ENCODE measurements at regions not wholly inside any gene's neighbourhood (a gene's known extent, or its start where the extent isn't known, plus 50 kb on each side); places are given as distances from the start of the nearest gene placed in this dataset.

DNA sequence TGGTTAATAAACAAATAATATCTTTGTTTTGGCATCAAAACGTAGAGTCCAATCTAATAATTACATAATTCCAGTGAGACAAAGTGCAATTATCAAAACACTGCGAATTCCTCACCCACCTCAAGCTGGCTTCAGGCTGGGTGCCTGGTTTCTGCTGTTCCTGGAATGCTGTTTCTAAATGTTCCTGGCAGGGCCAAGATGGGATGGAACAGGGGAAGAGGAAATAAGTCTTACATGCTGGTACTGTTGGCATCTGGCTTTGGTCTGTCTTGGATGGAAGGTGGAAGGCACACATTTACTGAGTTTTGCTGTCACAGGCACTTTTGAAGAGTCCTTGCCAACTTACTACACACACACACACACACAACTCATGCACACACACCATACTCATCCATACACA, 101.9 kb upstream of the SLCO3A1 start:
- DNase-seq (ENCODE audit: low read depth), result no peak
- no peak overlapping the region for H3K4me3 ChIP-seq (ENCODE audit: low read depth, low read length)
- TF ChIP-seq, protein P1, sequence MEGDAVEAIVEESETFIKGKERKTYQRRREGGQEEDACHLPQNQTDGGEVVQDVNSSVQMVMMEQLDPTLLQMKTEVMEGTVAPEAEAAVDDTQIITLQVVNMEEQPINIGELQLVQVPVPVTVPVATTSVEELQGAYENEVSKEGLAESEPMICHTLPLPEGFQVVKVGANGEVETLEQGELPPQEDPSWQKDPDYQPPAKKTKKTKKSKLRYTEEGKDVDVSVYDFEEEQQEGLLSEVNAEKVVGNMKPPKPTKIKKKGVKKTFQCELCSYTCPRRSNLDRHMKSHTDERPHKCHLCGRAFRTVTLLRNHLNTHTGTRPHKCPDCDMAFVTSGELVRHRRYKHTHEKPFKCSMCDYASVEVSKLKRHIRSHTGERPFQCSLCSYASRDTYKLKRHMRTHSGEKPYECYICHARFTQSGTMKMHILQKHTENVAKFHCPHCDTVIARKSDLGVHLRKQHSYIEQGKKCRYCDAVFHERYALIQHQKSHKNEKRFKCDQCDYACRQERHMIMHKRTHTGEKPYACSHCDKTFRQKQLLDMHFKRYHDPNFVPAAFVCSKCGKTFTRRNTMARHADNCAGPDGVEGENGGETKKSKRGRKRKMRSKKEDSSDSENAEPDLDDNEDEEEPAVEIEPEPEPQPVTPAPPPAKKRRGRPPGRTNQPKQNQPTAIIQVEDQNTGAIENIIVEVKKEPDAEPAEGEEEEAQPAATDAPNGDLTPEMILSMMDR (IDR thresholded peaks at IDR 0.05; ENCODE audit: low read depth, low read length, missing control alignments), result no peak

DNA sequence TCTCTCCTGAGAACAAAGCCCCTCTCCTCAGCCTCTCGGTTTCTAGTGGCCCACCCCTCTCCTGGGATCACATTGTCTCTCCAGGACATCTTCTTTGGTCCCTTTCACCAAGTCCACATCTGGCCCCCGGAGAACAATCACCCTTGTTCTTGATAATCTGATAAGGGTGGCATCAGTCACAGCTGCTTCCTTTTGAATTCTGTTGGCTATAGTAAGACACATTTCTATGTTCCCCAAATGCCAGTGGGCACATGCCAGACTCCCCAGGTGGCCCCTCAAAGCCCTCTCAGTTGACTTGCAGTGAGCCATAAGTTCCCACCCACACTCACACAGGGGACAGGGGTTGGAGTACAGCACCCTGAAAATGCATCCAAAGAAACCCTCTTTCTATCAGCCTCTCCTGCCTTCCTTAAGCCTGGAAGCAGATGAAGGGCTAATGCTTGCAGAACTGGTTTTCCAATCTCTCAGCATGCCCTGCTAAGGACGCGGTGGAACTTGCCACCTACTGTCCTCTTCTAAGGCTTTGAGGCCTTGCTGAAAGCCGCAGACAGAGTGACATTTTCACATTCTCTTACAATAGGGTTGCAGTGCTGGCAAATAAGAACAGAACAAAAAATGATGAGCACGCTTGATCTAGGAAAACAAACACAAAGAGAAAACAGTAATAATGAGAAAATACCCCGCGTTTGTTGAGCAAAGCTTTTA, 101.3 kb upstream of the SLCO3A1 start:
- no peak for DNase-seq (ENCODE audit: low read depth)
- TF ChIP-seq, protein P1 (IDR thresholded peaks at IDR 0.05; ENCODE audit: low read depth, low read length, missing control alignments), result no peak
- H3K4me3 ChIP-seq (ENCODE audit: low read depth, low read length), result no peak overlapping the region

DNA sequence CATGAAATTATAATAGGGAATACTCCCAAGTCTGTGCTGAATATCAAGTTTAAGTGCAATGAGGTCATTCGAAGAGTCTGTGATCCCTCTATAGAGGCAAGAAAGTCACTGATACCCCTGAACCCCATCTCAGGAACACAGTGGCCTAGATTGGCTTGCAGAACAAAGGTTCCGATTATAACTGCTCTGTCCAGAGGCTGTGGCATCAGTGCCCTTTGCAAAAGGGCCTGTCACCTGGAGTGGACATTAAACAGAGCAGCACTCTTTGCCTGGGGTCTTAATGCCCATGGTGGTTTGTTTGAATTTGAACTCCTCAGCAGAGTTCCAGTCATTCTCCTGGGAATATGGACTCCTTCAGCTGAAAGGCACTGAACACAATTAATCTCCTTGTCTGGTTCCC, 93.9 kb upstream of the SLCO3A1 start:
- no peak for DNase-seq (ENCODE audit: low read depth)
- TF ChIP-seq, protein P1 (IDR thresholded peaks at IDR 0.05; ENCODE audit: low read depth, low read length, missing control alignments), result no peak
- H3K4me3 ChIP-seq (ENCODE audit: low read depth, low read length), result no peak overlapping the region

DNA sequence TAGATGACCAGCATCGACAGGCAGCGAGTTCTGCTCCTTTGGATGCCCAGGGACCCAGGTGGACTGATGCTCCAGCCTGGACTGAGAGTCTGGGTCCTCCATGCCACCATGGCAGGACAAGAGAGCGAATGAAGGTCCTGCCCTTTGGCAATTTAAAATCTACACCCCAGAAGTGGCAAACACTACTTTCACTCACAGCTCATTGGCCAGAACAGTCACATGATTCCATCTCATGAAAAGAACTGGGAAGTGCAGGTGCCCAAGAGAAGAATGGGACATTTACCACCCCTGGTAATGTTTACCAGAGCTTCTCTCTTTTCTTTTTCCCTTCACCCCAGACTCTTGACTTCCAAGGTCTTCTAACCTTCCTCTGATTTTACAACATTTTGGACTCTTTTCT, 87.8 kb upstream of the SLCO3A1 start:
- no peak overlapping the region for H3K4me3 ChIP-seq (ENCODE audit: low read depth, low read length)
- TF ChIP-seq, protein P1 (IDR thresholded peaks at IDR 0.05; ENCODE audit: low read depth, low read length, missing control alignments), result no peak
- DNase-seq (ENCODE audit: low read depth), result no peak

DNA sequence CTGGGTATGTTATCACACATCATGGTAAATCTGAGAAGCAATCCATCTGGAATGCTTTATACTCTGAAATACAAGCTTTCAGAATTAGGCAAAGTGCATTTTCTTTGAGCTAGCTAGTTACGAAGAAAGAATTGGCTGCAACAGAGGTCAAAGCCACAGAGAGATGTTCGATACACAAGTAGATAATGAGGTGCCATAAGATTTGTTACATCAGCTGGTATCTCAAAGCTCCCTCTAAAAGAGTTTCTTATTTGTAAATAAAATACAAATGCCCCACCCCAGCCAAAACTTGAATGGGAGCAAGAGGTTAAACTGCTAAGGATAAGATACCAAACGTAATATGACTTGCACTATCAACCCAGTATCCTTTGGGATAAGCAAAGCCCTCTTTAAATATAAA, 84.0 kb upstream of the SLCO3A1 start:
- DNase-seq (ENCODE audit: low read depth), result no peak
- TF ChIP-seq, protein P1 (IDR thresholded peaks at IDR 0.05; ENCODE audit: low read depth, low read length, missing control alignments), result no peak
- H3K4me3 ChIP-seq (ENCODE audit: low read depth, low read length), result no peak overlapping the region

DNA sequence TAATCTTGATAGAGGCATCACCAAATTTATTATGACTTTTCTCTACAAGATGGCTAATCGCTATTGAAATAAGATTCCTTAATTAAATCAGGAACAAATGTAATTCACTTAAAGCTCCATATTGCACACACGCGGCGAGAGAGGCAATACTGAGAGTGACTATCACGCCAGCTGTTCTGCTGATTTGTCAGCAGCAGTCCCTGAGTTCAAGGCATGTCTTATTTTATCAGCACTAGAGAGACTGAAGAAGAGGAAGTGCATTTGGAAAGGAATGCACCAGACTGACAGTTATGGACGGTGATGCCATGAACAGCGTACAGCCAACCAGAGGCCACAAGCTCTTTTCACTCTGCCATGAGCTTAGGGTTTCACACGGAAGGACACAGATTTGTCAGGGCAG, 83.6 kb upstream of the SLCO3A1 start:
- DNase-seq (ENCODE audit: low read depth), result no peak
- TF ChIP-seq, protein P1 (IDR thresholded peaks at IDR 0.05; ENCODE audit: low read depth, low read length, missing control alignments), result no peak
- H3K4me3 ChIP-seq (ENCODE audit: low read depth, low read length), result no peak overlapping the region

DNA sequence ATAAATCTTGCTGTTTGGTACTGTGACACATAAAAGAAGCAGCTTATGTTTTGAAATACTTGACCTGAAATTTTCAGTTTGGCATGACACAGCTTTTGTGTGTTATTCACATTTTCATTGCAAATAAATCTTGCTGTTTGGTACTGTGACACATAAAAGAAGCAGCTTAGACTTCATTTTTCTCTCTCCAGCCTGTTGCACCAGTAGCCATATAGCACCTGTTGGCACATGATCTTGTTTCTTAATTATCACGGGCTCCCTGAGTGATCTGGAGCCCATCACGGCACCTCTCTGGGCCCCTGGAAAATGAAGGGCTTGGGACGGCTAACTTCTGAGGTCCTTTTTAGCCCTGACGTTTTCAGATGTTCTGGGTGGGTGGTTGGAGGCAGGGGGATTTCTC, 77.4 kb upstream of the SLCO3A1 start:
- H3K4me3 ChIP-seq (ENCODE audit: low read depth, low read length), result no peak overlapping the region
- TF ChIP-seq, protein P1 (IDR thresholded peaks at IDR 0.05; ENCODE audit: low read depth, low read length, missing control alignments), result no peak
- no peak for DNase-seq (ENCODE audit: low read depth)

Data from GM12864 (cell line).